ENCODE measurements at regions not wholly inside any gene's neighbourhood (a gene's known extent, or its start where the extent isn't known, plus 50 kb on each side); places are given as distances from the start of the nearest gene placed in this dataset.

DNA sequence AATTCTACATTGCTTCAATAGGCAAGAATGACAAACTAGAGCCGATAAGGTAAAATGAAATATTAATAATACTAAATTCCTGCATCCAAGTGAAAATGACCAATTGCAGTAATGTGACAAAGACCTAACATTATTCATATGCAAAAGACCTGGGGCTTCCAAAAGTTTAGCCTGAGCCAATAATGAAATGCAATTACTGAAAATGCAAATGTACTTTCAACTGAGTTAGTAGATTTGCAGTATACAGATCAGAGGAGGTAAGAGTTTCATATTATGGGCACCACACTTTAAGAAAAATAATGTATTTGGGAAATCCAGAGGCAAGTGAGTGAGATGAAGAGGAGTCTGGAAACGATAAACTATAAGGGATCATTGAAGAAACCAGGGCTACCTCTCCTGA, 193.7 kb upstream of the GMDS start (continued):
- TF ChIP-seq, protein P1, sequence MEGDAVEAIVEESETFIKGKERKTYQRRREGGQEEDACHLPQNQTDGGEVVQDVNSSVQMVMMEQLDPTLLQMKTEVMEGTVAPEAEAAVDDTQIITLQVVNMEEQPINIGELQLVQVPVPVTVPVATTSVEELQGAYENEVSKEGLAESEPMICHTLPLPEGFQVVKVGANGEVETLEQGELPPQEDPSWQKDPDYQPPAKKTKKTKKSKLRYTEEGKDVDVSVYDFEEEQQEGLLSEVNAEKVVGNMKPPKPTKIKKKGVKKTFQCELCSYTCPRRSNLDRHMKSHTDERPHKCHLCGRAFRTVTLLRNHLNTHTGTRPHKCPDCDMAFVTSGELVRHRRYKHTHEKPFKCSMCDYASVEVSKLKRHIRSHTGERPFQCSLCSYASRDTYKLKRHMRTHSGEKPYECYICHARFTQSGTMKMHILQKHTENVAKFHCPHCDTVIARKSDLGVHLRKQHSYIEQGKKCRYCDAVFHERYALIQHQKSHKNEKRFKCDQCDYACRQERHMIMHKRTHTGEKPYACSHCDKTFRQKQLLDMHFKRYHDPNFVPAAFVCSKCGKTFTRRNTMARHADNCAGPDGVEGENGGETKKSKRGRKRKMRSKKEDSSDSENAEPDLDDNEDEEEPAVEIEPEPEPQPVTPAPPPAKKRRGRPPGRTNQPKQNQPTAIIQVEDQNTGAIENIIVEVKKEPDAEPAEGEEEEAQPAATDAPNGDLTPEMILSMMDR (IDR thresholded peaks at IDR 0.05 in 2 of 3, conservative IDR thresholded peaks at IDR 0.05 in 1 of 3; ENCODE audit: borderline replicate concordance in 1 of 3, insufficient read depth in 1 of 3, low read depth in 2 of 3, low read length in 2 of 3) = no peak

DNA sequence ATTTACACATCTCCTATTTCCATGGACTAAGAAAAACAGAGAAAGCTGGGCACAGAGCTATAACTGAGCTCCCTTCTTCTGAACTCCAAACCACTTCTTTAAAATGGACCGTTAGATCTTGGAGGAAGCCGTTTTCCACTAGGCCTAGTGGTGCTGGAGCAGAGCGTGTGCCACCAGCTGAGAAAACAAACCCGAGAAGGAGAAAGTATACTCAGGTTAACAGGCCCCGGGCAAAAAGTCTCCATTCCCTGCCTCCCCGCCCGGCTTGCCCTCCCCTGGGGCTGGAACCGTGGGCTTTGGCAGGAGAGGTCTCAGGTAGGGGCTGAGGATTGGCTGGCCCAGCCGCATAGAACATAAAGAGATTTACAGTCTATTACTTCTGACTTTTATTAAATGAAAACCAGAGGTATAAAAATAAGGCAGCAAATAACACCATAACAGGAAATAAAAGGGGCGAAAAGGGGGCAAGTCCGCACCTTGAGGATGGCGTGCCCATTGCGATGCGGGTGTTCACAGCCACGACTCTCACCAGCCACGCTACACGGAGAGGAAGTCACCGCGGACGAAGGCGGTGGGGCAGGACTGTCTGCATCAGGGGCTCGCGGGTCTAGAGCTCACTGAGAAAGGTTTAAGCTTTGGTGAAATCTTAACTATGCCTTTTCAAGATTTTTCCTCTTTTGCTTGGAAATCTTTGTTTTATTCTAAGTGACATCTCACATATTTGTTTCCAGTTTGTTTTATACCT, 191.2 kb upstream of the GMDS start:
- ChIA-PET RAD21 (ENCODE audit: low non-redundant PET in 1 of 2, low total read pairs in 2 of 2, uncharacterized antibody in 2 of 2, unreplicated experiment in 2 of 2) (no interaction called here), POLR2A (no interaction called here), CTCF (no interaction called here)
- H3K27ac ChIP-seq (ENCODE audit: low read depth, low read length) = no peak overlapping the region
- H3K27me3 ChIP-seq (ENCODE audit: insufficient read depth, low read length) = no peaks in the 10 kb centered on the region
- no peaks in the 10 kb centered on the region for H3K79me2 ChIP-seq (ENCODE audit: insufficient read depth, low read length)
- no peak for DNase-seq (ENCODE audit: low read depth, low spot score)
- H3K4me2 ChIP-seq (ENCODE audit: low read length) = no peak overlapping the region
- no peaks in the 10 kb centered on the region for H3K9me3 ChIP-seq (ENCODE audit: control insufficient read depth in 1 of 2, insufficient read depth in 1 of 2, low read depth in 1 of 2, low read length in 2 of 2)
- TF ChIP-seq CEBPB (IDR thresholded peaks at IDR 0.05; ENCODE audit: low read depth) = no peak
- TF ChIP-seq POLR2AphosphoS5 (IDR thresholded peaks at IDR 0.05; ENCODE audit: low read depth, low read length) = no peak
- intact Hi-C loops (cut with micrococcal nuclease) = no loop called here
- no peak overlapping the region for H3K4me3 ChIP-seq (replicated peaks in 1 of 2; ENCODE audit: low read depth in 1 of 2, low read length in 2 of 2)
- H3K9me2 ChIP-seq (ENCODE audit: insufficient read depth) = no peaks in the 10 kb centered on the region
- ATAC-seq = no peak
- no peak overlapping the region for H3K9ac ChIP-seq (ENCODE audit: low read length)
- H4K20me1 ChIP-seq (ENCODE audit: insufficient read depth) = no peaks in the 10 kb centered on the region
- no peak overlapping the region for H2AFZ ChIP-seq (ENCODE audit: low read depth, low read length, poor library complexity, severe bottlenecking)
- H3K36me3 ChIP-seq (ENCODE audit: control insufficient read depth in 1 of 2, insufficient read depth in 2 of 2, low read length in 2 of 2) = no peaks in the 10 kb centered on the region
- H3K4me1 ChIP-seq (ENCODE audit: control insufficient read depth in 1 of 2, insufficient read depth in 2 of 2, low read length in 2 of 2) = peaks cover 12 to 38% of the 10 kb centered on the region in 2 experiments
- no TSS peak for BruUV-seq (replicated peaks)

DNA sequence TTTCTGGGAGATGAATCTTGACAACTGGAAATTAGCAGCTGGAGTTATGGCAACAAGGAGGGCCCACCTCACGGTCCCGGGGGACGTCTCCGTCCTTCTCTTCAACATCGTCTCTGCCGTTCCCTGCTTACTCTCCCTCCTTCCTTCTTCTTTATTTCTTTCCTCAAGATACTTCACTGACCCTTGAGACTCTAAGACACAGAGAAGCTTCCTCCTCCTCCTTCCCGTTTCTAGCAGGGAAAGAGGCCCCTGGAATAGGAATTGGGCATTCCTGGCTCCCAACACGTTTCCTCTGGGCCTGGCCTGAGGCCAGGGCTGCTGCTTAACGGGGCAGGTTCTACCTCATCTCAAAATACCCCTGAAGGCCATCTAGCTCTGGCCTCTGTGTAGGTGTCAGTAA, 189.9 kb upstream of the GMDS start:
- DNase-seq (ENCODE audit: low read depth, low spot score) (no peak), ATAC-seq (no peak)
- no peak overlapping the region for H3K27ac ChIP-seq (ENCODE audit: low read depth, low read length)
- no peak overlapping the region for H3K9ac ChIP-seq (ENCODE audit: low read length)
- H3K4me2 ChIP-seq (ENCODE audit: low read length) = no peak overlapping the region; the same call in 1 of the 2 replicates
- H3K4me1 ChIP-seq (ENCODE audit: control insufficient read depth in 1 of 2, insufficient read depth in 2 of 2, low read length in 2 of 2) = peaks cover 12 to 42% of the 10 kb centered on the region in 2 experiments
- CTCF ChIA-PET = no interaction called here
- H3K27me3 ChIP-seq (ENCODE audit: insufficient read depth, low read length) = no peaks in the 10 kb centered on the region
- no peaks in the 10 kb centered on the region for H3K36me3 ChIP-seq (ENCODE audit: control insufficient read depth in 1 of 2, insufficient read depth in 2 of 2, low read length in 2 of 2)
- POLR2A ChIA-PET = no interaction called here
- no peaks in the 10 kb centered on the region for H3K9me3 ChIP-seq (ENCODE audit: control insufficient read depth in 1 of 2, insufficient read depth in 1 of 2, low read depth in 1 of 2, low read length in 2 of 2)
- no peak overlapping the region for H3K4me3 ChIP-seq (replicated peaks in 1 of 2; ENCODE audit: low read depth in 1 of 2, low read length in 2 of 2)
- H4K20me1 ChIP-seq (ENCODE audit: insufficient read depth) = no peaks in the 10 kb centered on the region
- no peak overlapping the region for H2AFZ ChIP-seq (ENCODE audit: low read depth, low read length, poor library complexity, severe bottlenecking)
- RAD21 ChIA-PET (ENCODE audit: low non-redundant PET in 1 of 2, low total read pairs in 2 of 2, uncharacterized antibody in 2 of 2, unreplicated experiment in 2 of 2) = no interaction called here
- H3K79me2 ChIP-seq (ENCODE audit: insufficient read depth, low read length) = no peaks in the 10 kb centered on the region
- no peaks in the 10 kb centered on the region for H3K9me2 ChIP-seq (ENCODE audit: insufficient read depth)
- TF ChIP-seq CEBPB (IDR thresholded peaks at IDR 0.05; ENCODE audit: low read depth) (no peak), POLR2AphosphoS5 (IDR thresholded peaks at IDR 0.05; ENCODE audit: low read depth, low read length) (no peak)
- TF ChIP-seq, protein P2, sequence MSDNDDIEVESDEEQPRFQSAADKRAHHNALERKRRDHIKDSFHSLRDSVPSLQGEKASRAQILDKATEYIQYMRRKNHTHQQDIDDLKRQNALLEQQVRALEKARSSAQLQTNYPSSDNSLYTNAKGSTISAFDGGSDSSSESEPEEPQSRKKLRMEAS (IDR thresholded peaks at IDR 0.05) = no peak
- TF ChIP-seq, protein P3, sequence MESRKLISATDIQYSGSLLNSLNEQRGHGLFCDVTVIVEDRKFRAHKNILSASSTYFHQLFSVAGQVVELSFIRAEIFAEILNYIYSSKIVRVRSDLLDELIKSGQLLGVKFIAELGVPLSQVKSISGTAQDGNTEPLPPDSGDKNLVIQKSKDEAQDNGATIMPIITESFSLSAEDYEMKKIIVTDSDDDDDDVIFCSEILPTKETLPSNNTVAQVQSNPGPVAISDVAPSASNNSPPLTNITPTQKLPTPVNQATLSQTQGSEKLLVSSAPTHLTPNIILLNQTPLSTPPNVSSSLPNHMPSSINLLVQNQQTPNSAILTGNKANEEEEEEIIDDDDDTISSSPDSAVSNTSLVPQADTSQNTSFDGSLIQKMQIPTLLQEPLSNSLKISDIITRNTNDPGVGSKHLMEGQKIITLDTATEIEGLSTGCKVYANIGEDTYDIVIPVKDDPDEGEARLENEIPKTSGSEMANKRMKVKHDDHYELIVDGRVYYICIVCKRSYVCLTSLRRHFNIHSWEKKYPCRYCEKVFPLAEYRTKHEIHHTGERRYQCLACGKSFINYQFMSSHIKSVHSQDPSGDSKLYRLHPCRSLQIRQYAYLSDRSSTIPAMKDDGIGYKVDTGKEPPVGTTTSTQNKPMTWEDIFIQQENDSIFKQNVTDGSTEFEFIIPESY (IDR thresholded peaks at IDR 0.05; ENCODE audit: extremely low read depth, insufficient replicate concordance, low read length) = no peak
- intact Hi-C loops (cut with micrococcal nuclease) = no loop called here
- BruUV-seq (replicated peaks) = no TSS peak

Measured in HCT116 (cell line).